ENCODE measurements at regions not wholly inside any gene's neighbourhood (a gene's known extent, or its start where the extent isn't known, plus 50 kb on each side); places are given as distances from the start of the nearest gene placed in this dataset.

GRCh38 chr3:139759470-139759869, 81.7 kb upstream of the NMNAT3 start:
- TF ChIP-seq, protein P1, sequence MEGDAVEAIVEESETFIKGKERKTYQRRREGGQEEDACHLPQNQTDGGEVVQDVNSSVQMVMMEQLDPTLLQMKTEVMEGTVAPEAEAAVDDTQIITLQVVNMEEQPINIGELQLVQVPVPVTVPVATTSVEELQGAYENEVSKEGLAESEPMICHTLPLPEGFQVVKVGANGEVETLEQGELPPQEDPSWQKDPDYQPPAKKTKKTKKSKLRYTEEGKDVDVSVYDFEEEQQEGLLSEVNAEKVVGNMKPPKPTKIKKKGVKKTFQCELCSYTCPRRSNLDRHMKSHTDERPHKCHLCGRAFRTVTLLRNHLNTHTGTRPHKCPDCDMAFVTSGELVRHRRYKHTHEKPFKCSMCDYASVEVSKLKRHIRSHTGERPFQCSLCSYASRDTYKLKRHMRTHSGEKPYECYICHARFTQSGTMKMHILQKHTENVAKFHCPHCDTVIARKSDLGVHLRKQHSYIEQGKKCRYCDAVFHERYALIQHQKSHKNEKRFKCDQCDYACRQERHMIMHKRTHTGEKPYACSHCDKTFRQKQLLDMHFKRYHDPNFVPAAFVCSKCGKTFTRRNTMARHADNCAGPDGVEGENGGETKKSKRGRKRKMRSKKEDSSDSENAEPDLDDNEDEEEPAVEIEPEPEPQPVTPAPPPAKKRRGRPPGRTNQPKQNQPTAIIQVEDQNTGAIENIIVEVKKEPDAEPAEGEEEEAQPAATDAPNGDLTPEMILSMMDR (IDR thresholded peaks at IDR 0.05), result no peak
- TF ChIP-seq POLR2A (IDR thresholded peaks at IDR 0.05) (no peak), EP300 (IDR thresholded peaks at IDR 0.05) (no peak), POLR2AphosphoS5 (IDR thresholded peaks at IDR 0.05) (no peak)
